GM18499 (cell line): ENCODE measurements at regions not wholly inside any gene's neighbourhood (a gene's known extent, or its start where the extent isn't known, plus 50 kb on each side); places are given as distances from the start of the nearest gene placed in this dataset.
"Not testable (repeated sequence)": the region's sequence is repeated elsewhere in the genome, so short reads cannot be mapped to it uniquely, and the experiment has no call there.

ENCODE experiments used
- ATAC-seq: cut with Tn5 transposase; IDR thresholded peaks from one replicate; pipeline ENCODE4 v1.9.1; 2021; ENCODE audit warnings: moderate number of reproducible peaks; ENCODE audit not compliant: insufficient read depth, unreplicated experiment

GRCh38 chr5:77910602-77911188 lies 134.6 kb upstream of the TBCA start:
- ATAC-seq = no peak

GRCh38 chr5:77909237-77909636 lies 133.1 kb upstream of the TBCA start:
- no peak for ATAC-seq

GRCh38 chr5:77908787-77909186 lies 132.6 kb upstream of the TBCA start:
- no peak for ATAC-seq

GRCh38 chr5:77907786-77908185 lies 131.6 kb upstream of the TBCA start:
- no peak for ATAC-seq

GRCh38 chr5:77906806-77907205 lies 130.7 kb upstream of the TBCA start:
- no peak for ATAC-seq

GRCh38 chr5:77904362-77904761 lies 128.2 kb upstream of the TBCA start:
- ATAC-seq = no peak

GRCh38 chr5:77900691-77901090 lies 124.6 kb upstream of the TBCA start:
- ATAC-seq = no peak

GRCh38 chr5:77898385-77898784 lies 122.2 kb upstream of the TBCA start:
- no peak for ATAC-seq

- no peak for ATAC-seq
Measured at GRCh38 chr5:77896338-77896737, 120.2 kb upstream of the TBCA start.

- ATAC-seq = not testable (repeated sequence)
Measured at GRCh38 chr5:77894103-77894502, 118.0 kb upstream of the TBCA start.

- ATAC-seq = no peak
Measured at GRCh38 chr5:77893225-77893860, 117.2 kb upstream of the TBCA start.

GRCh38 chr5:77892061-77893010 lies 116.2 kb upstream of the TBCA start:
- ATAC-seq = no peak

- no peak for ATAC-seq
Measured at GRCh38 chr5:77885519-77885918, 109.4 kb upstream of the TBCA start.

GRCh38 chr5:77882670-77883257 lies 106.6 kb upstream of the TBCA start:
- no peak for ATAC-seq

- no peak for ATAC-seq
Measured at GRCh38 chr5:77881528-77881927, 105.4 kb upstream of the TBCA start.

- no peak for ATAC-seq
Measured at GRCh38 chr5:77877516-77878355, 101.6 kb upstream of the TBCA start.

GRCh38 chr5:77876862-77877502 lies 100.8 kb upstream of the TBCA start:
- no peak for ATAC-seq

GRCh38 chr5:77876316-77876715 lies 100.2 kb upstream of the TBCA start:
- ATAC-seq = no peak

- no peak for ATAC-seq
Measured at GRCh38 chr5:77874691-77875090, 98.6 kb upstream of the TBCA start.

GRCh38 chr5:77873239-77873638 lies 97.1 kb upstream of the TBCA start:
- ATAC-seq = no peak
